ACC112 (cell line): ENCODE measurements at regions not wholly inside any gene's neighbourhood (a gene's known extent, or its start where the extent isn't known, plus 50 kb on each side); places are given as distances from the start of the nearest gene placed in this dataset.

Source experiments
- H2AFZ ChIP-seq: fragments of 200-600 bp; sonication (generic); one replicate; pipeline ENCODE4 v1.6.0; 2017; ENCODE audit warnings: antibody characterized with exemption, low read length; ENCODE audit not compliant: unreplicated experiment
- H3K27ac ChIP-seq: fragments of 200-600 bp; sonication (generic); 2 replicates; pipeline ENCODE4 v1.5.1; 2014; ENCODE audit warnings: low read depth, mild to moderate bottlenecking, antibody characterized with exemption, low read length, moderate library complexity
- H3K27me3 ChIP-seq: fragments of 200-600 bp; sonication (generic); 2 replicates; pipeline ENCODE4 v1.6.1; 2014; ENCODE audit warnings: mild to moderate bottlenecking, antibody characterized with exemption, low read length, moderate library complexity, mixed read lengths; ENCODE audit not compliant: insufficient read depth
- H3K36me3 ChIP-seq: fragments of 200-600 bp; sonication (generic); 2 replicates; pipeline ENCODE4 v1.6.1; 2016; ENCODE audit warnings: mild to moderate bottlenecking, antibody characterized with exemption, low read length, moderate library complexity, mixed read lengths; ENCODE audit not compliant: insufficient read depth
- H3K4me1 ChIP-seq: fragments of 200-600 bp; sonication (generic); one replicate; pipeline ENCODE4 v1.6.1; 2016; ENCODE audit warnings: low read length, mixed read lengths; ENCODE audit not compliant: insufficient read depth, unreplicated experiment, control insufficient read depth
- H3K4me3 ChIP-seq: fragments of 200-600 bp; sonication (generic); 2 replicates; pipeline ENCODE4 v1.5.1; 2014; ENCODE audit warnings: mild to moderate bottlenecking, low read depth, low read length
- H3K79me2 ChIP-seq: fragments of 200-600 bp; sonication (generic); one replicate; pipeline ENCODE4 v1.6.0; 2016; ENCODE audit warnings: low read length; ENCODE audit not compliant: control insufficient read depth, unreplicated experiment, insufficient read depth

- no peaks in the 10 kb centered on the region for H3K4me1 ChIP-seq
- no peak overlapping the region for H3K4me3 ChIP-seq
- no peaks in the 10 kb centered on the region for H3K79me2 ChIP-seq
- H3K36me3 ChIP-seq, result no peaks in the 10 kb centered on the region
- 0 out of 2 replicates have a peak, but pooled peaks cover 3% of the 10 kb centered on the region for H3K27me3 ChIP-seq
- H2AFZ ChIP-seq, result no peak overlapping the region
- H3K27ac ChIP-seq, result no peak overlapping the region
Measured at GRCh38 chr3:65194744-65195143, 506.9 kb upstream of the ADAMTS9 start.

GRCh38 chr3:65194047-65194714 is 506.4 kb upstream of the ADAMTS9 start:
- H3K27ac ChIP-seq, result no peak overlapping the region
- H2AFZ ChIP-seq, result no peak overlapping the region

GRCh38 chr3:65193531-65193930 is 505.7 kb upstream of the ADAMTS9 start:
- Histone ChIP-seq H3K4me1 (no peaks in the 10 kb centered on the region), H3K4me3 (no peak overlapping the region), H2AFZ (no peak overlapping the region), H3K27ac (no peak overlapping the region), H3K79me2 (no peaks in the 10 kb centered on the region), H3K36me3 (no peaks in the 10 kb centered on the region), H3K27me3 (0 out of 2 replicates have a peak, but pooled peaks cover 3% of the 10 kb centered on the region)

More at GRCh38 chr3:65194047-65194714, 506.4 kb upstream of the ADAMTS9 start:
- Histone ChIP-seq H3K4me1 (no peaks in the 10 kb centered on the region), H3K27me3 (0 out of 2 replicates have a peak, but pooled peaks cover 3% of the 10 kb centered on the region), H3K4me3 (no peak overlapping the region), H3K36me3 (no peaks in the 10 kb centered on the region), H3K79me2 (no peaks in the 10 kb centered on the region)

- H3K36me3 ChIP-seq, result no peaks in the 10 kb centered on the region
- H3K4me3 ChIP-seq, result no peak overlapping the region
- no peak overlapping the region for H3K27ac ChIP-seq
Measured at GRCh38 chr3:65190111-65190510, 502.3 kb upstream of the ADAMTS9 start.

GRCh38 chr3:65186268-65186667 is 498.5 kb upstream of the ADAMTS9 start:
- Histone ChIP-seq H3K36me3 (no peaks in the 10 kb centered on the region), H3K27me3 (no peaks in the 10 kb centered on the region), H3K27ac (no peak overlapping the region), H2AFZ (no peak overlapping the region), H3K79me2 (no peaks in the 10 kb centered on the region), H3K4me1 (no peaks in the 10 kb centered on the region), H3K4me3 (no peak overlapping the region)

More at GRCh38 chr3:65190111-65190510, 502.3 kb upstream of the ADAMTS9 start:
- Histone ChIP-seq H3K27me3 (no peaks in the 10 kb centered on the region), H3K79me2 (no peaks in the 10 kb centered on the region), H3K4me1 (no peaks in the 10 kb centered on the region), H2AFZ (no peak overlapping the region)

GRCh38 chr3:65182682-65183081 is 494.9 kb upstream of the ADAMTS9 start:
- Histone ChIP-seq H3K4me1 (no peaks in the 10 kb centered on the region), H3K27ac (no peak overlapping the region), H2AFZ (no peak overlapping the region), H3K79me2 (no peaks in the 10 kb centered on the region), H3K36me3 (no peaks in the 10 kb centered on the region), H3K4me3 (no peak overlapping the region), H3K27me3 (no peaks in the 10 kb centered on the region)

GRCh38 chr3:65182085-65182484 is 494.3 kb upstream of the ADAMTS9 start:
- Histone ChIP-seq H3K4me3 (no peak overlapping the region), H3K27me3 (no peaks in the 10 kb centered on the region), H3K36me3 (no peaks in the 10 kb centered on the region), H3K4me1 (no peaks in the 10 kb centered on the region), H3K27ac (no peak overlapping the region), H2AFZ (no peak overlapping the region), H3K79me2 (no peaks in the 10 kb centered on the region)

- Histone ChIP-seq H3K27me3 (no peaks in the 10 kb centered on the region), H3K4me3 (no peak overlapping the region), H3K27ac (no peak overlapping the region), H3K4me1 (no peaks in the 10 kb centered on the region), H3K79me2 (no peaks in the 10 kb centered on the region), H2AFZ (peak overlapping the region; percentile 18), H3K36me3 (no peaks in the 10 kb centered on the region)
Measured at GRCh38 chr3:65181391-65181871, 493.6 kb upstream of the ADAMTS9 start.

GRCh38 chr3:65178703-65179102 is 490.9 kb upstream of the ADAMTS9 start:
- Histone ChIP-seq H2AFZ (no peak overlapping the region), H3K4me1 (no peaks in the 10 kb centered on the region)

GRCh38 chr3:65177960-65178376 is 490.2 kb upstream of the ADAMTS9 start:
- H3K36me3 ChIP-seq, result no peaks in the 10 kb centered on the region
- no peaks in the 10 kb centered on the region for H3K4me1 ChIP-seq
- no peaks in the 10 kb centered on the region for H3K79me2 ChIP-seq
- H3K27ac ChIP-seq, result no peak overlapping the region
- H3K27me3 ChIP-seq, result no peaks in the 10 kb centered on the region
- no peak overlapping the region for H2AFZ ChIP-seq
- H3K4me3 ChIP-seq, result no peak overlapping the region

More at GRCh38 chr3:65178703-65179102, 490.9 kb upstream of the ADAMTS9 start:
- Histone ChIP-seq H3K27me3 (no peaks in the 10 kb centered on the region), H3K27ac (no peak overlapping the region), H3K4me3 (no peak overlapping the region), H3K36me3 (no peaks in the 10 kb centered on the region), H3K79me2 (no peaks in the 10 kb centered on the region)

- no peaks in the 10 kb centered on the region for H3K27me3 ChIP-seq
- no peak overlapping the region for H3K4me3 ChIP-seq
- no peaks in the 10 kb centered on the region for H3K79me2 ChIP-seq
- H2AFZ ChIP-seq, result no peak overlapping the region
- H3K4me1 ChIP-seq, result peaks cover 6% of the 10 kb centered on the region
- no peaks in the 10 kb centered on the region for H3K36me3 ChIP-seq
- no peak overlapping the region for H3K27ac ChIP-seq
Measured at GRCh38 chr3:65174713-65175112, 486.9 kb upstream of the ADAMTS9 start.
